H1 (cell line): ENCODE measurements at regions not wholly inside any gene's neighbourhood (a gene's known extent, or its start where the extent isn't known, plus 50 kb on each side); places are given as distances from the start of the nearest gene placed in this dataset.

Experiments
- CTCF ChIA-PET: fragments of 300-600 bp; sonication (Branson Sonifier 250); formaldehyde crosslinking; loops from one replicate; lab custom pipeline; 2021; ENCODE audit not compliant: partially characterized antibody; lab: Charles Lee
- POLR2A ChIA-PET: fragments of 300-600 bp; sonication (Branson Sonifier 250); formaldehyde crosslinking; loops from one replicate; lab custom pipeline; 2021; ENCODE audit warnings: inconsistent platforms; ENCODE audit not compliant: partially characterized antibody; lab: Charles Lee
- DNase-seq, 2 experiments: peaks; one replicate each; pipeline versions ENCODE4 v3.0.0 to v3.0.0-alpha.2; 2010 to 2022; ENCODE audit warnings: low spot score in 2 of 2, low read depth in 1 of 2, mixed read lengths in 1 of 2
- FAIRE-seq: peaks from 2 replicates; lab custom pipeline; 2011; peaks lifted over from hg19 to GRCh38; lab: Jason Lieb, UNC
- H2AFZ ChIP-seq: 2 replicates; pipeline ENCODE4 v1.8.1; 2012; ENCODE audit warnings: low read length, inconsistent platforms
- H2AK5ac ChIP-seq: 2 replicates; pipeline ENCODE4 v1.6.1; 2013; ENCODE audit warnings: low read depth, low read length
- H2BK120ac ChIP-seq: replicated peaks from 2 replicates; pipeline ENCODE3; 2013; ENCODE audit warnings: low read depth, low read length, inconsistent platforms
- H2BK12ac ChIP-seq: 2 replicates; pipeline ENCODE4 v1.6.1; 2013; ENCODE audit warnings: low read depth, low read length
- H2BK15ac ChIP-seq: 2 replicates; pipeline ENCODE4 v1.6.1; 2013; ENCODE audit warnings: low read length
- H2BK20ac ChIP-seq: 2 replicates; pipeline ENCODE4 v1.6.1; 2013; ENCODE audit warnings: low read length
- H2BK5ac ChIP-seq: 2 replicates; pipeline ENCODE4 v1.6.1; 2013; ENCODE audit warnings: low read depth, low read length
- H3K14ac ChIP-seq: 2 replicates; pipeline ENCODE4 v1.6.1; 2013; ENCODE audit warnings: inconsistent platforms; ENCODE audit not compliant: insufficient read length
- H3K18ac ChIP-seq: 2 replicates; pipeline ENCODE4 v1.6.1; 2013; ENCODE audit warnings: low read length; ENCODE audit errors: extremely low read depth
- H3K23ac ChIP-seq: 2 replicates; pipeline ENCODE4 v1.6.1; 2013; ENCODE audit warnings: inconsistent platforms; ENCODE audit not compliant: insufficient read length
- H3K23me2 ChIP-seq: 2 replicates; pipeline ENCODE4 v1.6.1; 2013; ENCODE audit warnings: low read depth, low read length
- H3K27ac ChIP-seq: 2 replicates; pipeline ENCODE4 v1.6.1; 2011; ENCODE audit warnings: low read depth, low read length, inconsistent platforms
- H3K27me3 ChIP-seq, 4 experiments: replicated peaks in 1 of 4; 1 replicate in 1 of 4; 2 replicates in 3 of 4; pipeline versions ENCODE4 v1.6.1 to v1.8.1; 2011 to 2013; ENCODE audit warnings: low read length in 3 of 4, mild to moderate bottlenecking in 3 of 4, inconsistent platforms in 2 of 4, mixed read lengths in 2 of 4, moderate library complexity in 1 of 4; ENCODE audit not compliant: control insufficient read depth in 3 of 4, insufficient read depth in 3 of 4; ENCODE audit errors: extremely low read depth in 1 of 4
- H3K36me3 ChIP-seq, 4 experiments: 2 replicates each; pipeline versions ENCODE4 v1.6.1 to v1.8.1; 2011 to 2013; ENCODE audit warnings: mild to moderate bottlenecking in 4 of 4, low read length in 3 of 4, moderate library complexity in 2 of 4, control low read depth in 1 of 4, inconsistent platforms in 1 of 4; ENCODE audit not compliant: insufficient read depth in 4 of 4, control insufficient read depth in 2 of 4
- H3K4ac ChIP-seq: replicated peaks from 2 replicates; pipeline ENCODE3; 2013; ENCODE audit warnings: low read length, low read depth, mixed read lengths, inconsistent platforms; ENCODE audit not compliant: insufficient read length
- H3K4me1 ChIP-seq, 4 experiments: replicated peaks in 1 of 4; 1 replicate in 1 of 4; 2 replicates in 3 of 4; pipeline versions ENCODE4 v1.6.1 to v1.8.1; 2011 to 2013; ENCODE audit warnings: low read length in 3 of 4, inconsistent platforms in 2 of 4, mixed read lengths in 1 of 4; ENCODE audit not compliant: insufficient read depth in 4 of 4, control insufficient read depth in 3 of 4
- H3K4me2 ChIP-seq, 2 experiments: 2 replicates each; pipeline versions ENCODE4 v1.6.1 to v1.8.1; 2011 to 2013; ENCODE audit warnings: low read depth in 2 of 2, low read length in 2 of 2, control low read depth in 1 of 2, inconsistent platforms in 1 of 2, mild to moderate bottlenecking in 1 of 2; ENCODE audit not compliant: insufficient read depth in 1 of 2
- H3K4me3 ChIP-seq, 4 experiments: fragments of 200-600, 300-600 bp in 1 of 4; sonication (generic), shearing (Covaris generic), sonication (Bioruptor Twin) in 1 of 4; 2 replicates each; pipeline versions ENCODE4 v1.5.1 to v1.8.1; 2011 to 2016; ENCODE audit warnings: low read length in 4 of 4, low read depth in 3 of 4, control low read depth in 2 of 4, inconsistent platforms in 2 of 4, mild to moderate bottlenecking in 2 of 4, mixed read lengths in 1 of 4, moderate library complexity in 1 of 4; ENCODE audit not compliant: insufficient read depth in 2 of 4; ENCODE audit errors: extremely low read depth in 1 of 4
- H3K56ac ChIP-seq: replicated peaks from 2 replicates; pipeline ENCODE3; 2013; ENCODE audit warnings: low read depth, mild to moderate bottlenecking, mixed read lengths, low read length, inconsistent platforms; ENCODE audit not compliant: insufficient read length
- H3K79me1 ChIP-seq: 2 replicates; pipeline ENCODE4 v1.6.1; 2013; ENCODE audit warnings: low read depth, low read length, control low read depth
- H3K79me2 ChIP-seq, 2 experiments: 2 replicates each; pipeline versions ENCODE4 v1.6.1 to v1.8.1; 2012 to 2013; ENCODE audit warnings: low read length in 2 of 2, mild to moderate bottlenecking in 2 of 2, inconsistent platforms in 1 of 2; ENCODE audit not compliant: insufficient read depth in 2 of 2, control insufficient read depth in 1 of 2
- H3K9ac ChIP-seq, 4 experiments: replicated peaks in 1 of 4; 1 replicate in 1 of 4; 2 replicates in 3 of 4; pipeline versions ENCODE4 v1.6.1 to v1.8.1; 2011 to 2013; ENCODE audit warnings: low read depth in 3 of 4, low read length in 3 of 4, control low read depth in 2 of 4, mild to moderate bottlenecking in 2 of 4, moderate library complexity in 2 of 4, inconsistent platforms in 1 of 4; ENCODE audit errors: extremely low read depth in 1 of 4
- H3K9me3 ChIP-seq, 2 experiments: 2 replicates each; pipeline versions ENCODE4 v1.6.1 to v1.8.1; 2012 to 2013; ENCODE audit warnings: mild to moderate bottlenecking in 2 of 2, moderate library complexity in 2 of 2, control low read depth in 1 of 2, inconsistent platforms in 1 of 2, low read depth in 1 of 2, low read length in 1 of 2, mixed read lengths in 1 of 2; ENCODE audit not compliant: insufficient read depth in 2 of 2
- H4K20me1 ChIP-seq, 2 experiments: replicated peaks in 1 of 2; 2 replicates each; pipeline versions ENCODE3 to v1.8.1; 2011 to 2013; ENCODE audit warnings: inconsistent platforms in 2 of 2, low read length in 2 of 2, mild to moderate bottlenecking in 1 of 2; ENCODE audit not compliant: insufficient read depth in 2 of 2, control insufficient read depth in 1 of 2
- H4K5ac ChIP-seq: 2 replicates; pipeline ENCODE4 v1.6.1; 2013; ENCODE audit warnings: low read length, low read depth, mixed read lengths, inconsistent platforms; ENCODE audit not compliant: insufficient read length
- H4K8ac ChIP-seq: 2 replicates; pipeline ENCODE4 v1.8.0; 2013; ENCODE audit warnings: mild to moderate bottlenecking, moderate library complexity, low read length, inconsistent platforms; ENCODE audit not compliant: insufficient read depth; ENCODE audit errors: extremely low read depth
- H4K91ac ChIP-seq: replicated peaks from 2 replicates; pipeline ENCODE3; 2013; ENCODE audit warnings: low read length, mixed read lengths, inconsistent platforms; ENCODE audit not compliant: insufficient read length
- ATF2 ChIP-seq: IDR thresholded peaks from 2 replicates; pipeline ENCODE4 v1.6.1; 2012; ENCODE audit warnings: low read length, inconsistent platforms
- E2F6 ChIP-seq: IDR thresholded peaks from 2 replicates; pipeline ENCODE4 v1.6.1; 2012; ENCODE audit warnings: inconsistent platforms
- EP300 ChIP-seq, 2 experiments: IDR thresholded peaks; 1 replicate in 1 of 2; 2 replicates in 1 of 2; pipeline ENCODE4 v1.6.1; 2011 to 2012; ENCODE audit warnings: low read depth in 2 of 2, low read length in 2 of 2, mild to moderate bottlenecking in 2 of 2, borderline replicate concordance in 1 of 2, inconsistent platforms in 1 of 2, moderate library complexity in 1 of 2
- HDAC6 ChIP-seq: IDR thresholded peaks from one replicate; pipeline ENCODE4 v1.7.1; 2012; ENCODE audit warnings: low read depth, mild to moderate bottlenecking, inconsistent platforms, low read length, moderate library complexity
- PHF8 ChIP-seq: fragments of 200-600 bp; sonication (generic); conservative IDR thresholded peaks from 2 replicates; pipeline ENCODE4 v1.7.1; 2012; ENCODE audit warnings: low read depth, mild to moderate bottlenecking, inconsistent platforms, low read length, moderate library complexity
- RNF2 ChIP-seq: fragments of 200-900, 300-1000 bp; sonication (generic); IDR thresholded peaks from 2 replicates; pipeline ENCODE4 v1.7.1; 2016; ENCODE audit warnings: borderline replicate concordance, low read depth, mild to moderate bottlenecking, antibody characterized with exemption, low read length; ENCODE audit not compliant: poor library complexity, severe bottlenecking; ENCODE audit errors: missing control alignments
- SAP30 ChIP-seq: fragments of 300-600 bp; sonication (generic); IDR thresholded peaks from 2 replicates; pipeline ENCODE4 v1.7.1; 2012; ENCODE audit warnings: low read length, moderate library complexity, mild to moderate bottlenecking, inconsistent platforms; ENCODE audit not compliant: insufficient read depth, insufficient replicate concordance
- TAF1 ChIP-seq: IDR thresholded peaks from 2 replicates; pipeline ENCODE4 v1.6.1; 2011; ENCODE audit warnings: mild to moderate bottlenecking, low read depth, low read length
- YY1 ChIP-seq: IDR thresholded peaks from 2 replicates; pipeline ENCODE4 v1.6.1; 2011; ENCODE audit warnings: low read depth, mild to moderate bottlenecking, low read length
- WGBS, 2 experiments: shearing (Covaris generic) in 1 of 2; methylation state at CpG; one replicate each; pipeline versions ENCODE4 v1.1.6 to v1.1.7; 2013 to 2015; ENCODE audit warnings: low lambda C conversion rate in 2 of 2, mixed read lengths in 2 of 2, inconsistent platforms in 1 of 2, low coverage in 1 of 2, missing lambda C conversion rate in 1 of 2; ENCODE audit not compliant: insufficient replicate concordance in 2 of 2, insufficient coverage in 1 of 2, insufficient read length in 1 of 2; ENCODE audit errors: extremely low coverage in 1 of 2, missing lambda C conversion rate in 1 of 2; 5-methylcytosine and 5-hydroxymethylcytosine counted together

- H3K23ac ChIP-seq = no peak overlapping the region
- no peak overlapping the region for H3K4me3 ChIP-seq
- no peak for DNase-seq
- no peaks in the 10 kb centered on the region for H3K79me1 ChIP-seq
- H4K20me1 ChIP-seq = no peaks in the 10 kb centered on the region
- no peaks in the 10 kb centered on the region for H3K27me3 ChIP-seq
- H2BK20ac ChIP-seq = no peak overlapping the region
- H3K14ac ChIP-seq = no peak overlapping the region
- H4K8ac ChIP-seq = peak overlapping the region; percentile 25; the same call in 1 of the 2 replicates
- H4K91ac ChIP-seq = no peak overlapping the region
- H3K9ac ChIP-seq = no peak overlapping the region
- no peak overlapping the region for H2BK5ac ChIP-seq
- peaks cover 0 to 10% (median 8%) of the 10 kb centered on the region in 4 experiments; a peak in 5 of 7 replicates for H3K4me1 ChIP-seq
- no peak for FAIRE-seq
- no peak overlapping the region for H2BK120ac ChIP-seq
- H4K5ac ChIP-seq = no peak overlapping the region
- no peak overlapping the region for H2BK12ac ChIP-seq
- no peaks in the 10 kb centered on the region for H3K23me2 ChIP-seq
- no peak overlapping the region; the same call in 1 of the 2 replicates for H3K18ac ChIP-seq
- ChIA-PET CTCF (interaction anchor here (5.0 kb wide), 1 partner anchor 14 kb away, joined by 32 read pairs; no protein-coding TSS in a partner anchor), POLR2A (interaction anchor here (1.5 to 1.6 kb wide), 2 partner anchors 9 to 16 kb away, joined by 4 to 7 read pairs; no protein-coding TSS in a partner anchor)
- no peak overlapping the region for H3K27ac ChIP-seq
- no peaks in the 10 kb centered on the region for H3K79me2 ChIP-seq
- no peak overlapping the region for H2BK15ac ChIP-seq
- no peak overlapping the region for H2AFZ ChIP-seq
- TF ChIP-seq SAP30 = no peak
- no peak for TF ChIP-seq YY1
- TF ChIP-seq EP300 (IDR thresholded peaks at IDR 0.05; ENCODE audit: borderline replicate concordance in 1 of 2, low read depth in 2 of 2, low read length in 2 of 2) = no peak
- no peak for TF ChIP-seq HDAC6
- TF ChIP-seq TAF1 = no peak
- no peak for TF ChIP-seq ATF2
- no peak for TF ChIP-seq RNF2
- TF ChIP-seq PHF8 = no peak
- no peak for TF ChIP-seq E2F6
- H3K4ac ChIP-seq = no peak overlapping the region
- 93% methylated on average over 14 of the region's 19 CpGs; no CpG with 5 or more reads in 1 of the 2 experiments for WGBS, 2 experiments
- H3K9me3 ChIP-seq = no peaks in the 10 kb centered on the region
- no peak overlapping the region for H3K56ac ChIP-seq
- H3K36me3 ChIP-seq = no peaks in the 10 kb centered on the region
- no peak overlapping the region for H3K4me2 ChIP-seq
- H2AK5ac ChIP-seq = no peak overlapping the region
Measured at GRCh38 chr4:1562371-1562770, 121.7 kb downstream of the FAM53A start.
